ENCODE measurements at regions not wholly inside any gene's neighbourhood (a gene's known extent, or its start where the extent isn't known, plus 50 kb on each side); places are given as distances from the start of the nearest gene placed in this dataset.

GRCh38 chr3:168616915-168617314, 521.2 kb upstream of the GOLIM4 start:
- H3K9ac ChIP-seq (ENCODE audit: low read length): no peak overlapping the region
- no peaks in the 10 kb centered on the region for H3K79me2 ChIP-seq (ENCODE audit: insufficient read depth, low read length)
- no peaks in the 10 kb centered on the region for H3F3A ChIP-seq (ENCODE audit: insufficient read depth)
- H3K27ac ChIP-seq (ENCODE audit: low read depth, low read length): no peak overlapping the region
- no peaks in the 10 kb centered on the region for H3K9me2 ChIP-seq (replicated peaks; ENCODE audit: insufficient read depth, low read length)
- H3K9me3 ChIP-seq (ENCODE audit: insufficient read depth, low read length): no peaks in the 10 kb centered on the region
- no peaks in the 10 kb centered on the region for H3K27me3 ChIP-seq (ENCODE audit: low read length)
- no peaks in the 10 kb centered on the region for H4K20me1 ChIP-seq (ENCODE audit: low read depth, low read length)
- no peak for TF ChIP-seq CTCF (IDR thresholded peaks at IDR 0.05; ENCODE audit: insufficient read depth, low read length, poor library complexity, severe bottlenecking)
- TF ChIP-seq EZH2phosphoT487 (conservative IDR thresholded peaks at IDR 0.05; ENCODE audit: low read length): no peak
- no peaks in the 10 kb centered on the region for H3K36me3 ChIP-seq (ENCODE audit: low read length)
- H3K4me3 ChIP-seq (ENCODE audit: insufficient read depth, low read length, poor library complexity, severe bottlenecking): no peak overlapping the region
- H3K4me2 ChIP-seq (ENCODE audit: low read depth, low read length, poor library complexity, severe bottlenecking): no peak overlapping the region
- no peak overlapping the region for H2AFZ ChIP-seq (ENCODE audit: low read depth, low read length, severe bottlenecking)

GRCh38 chr3:168615493-168616020, 519.8 kb upstream of the GOLIM4 start:
- H3K9me2 ChIP-seq (replicated peaks; ENCODE audit: insufficient read depth, low read length): no peaks in the 10 kb centered on the region
- H3K27me3 ChIP-seq (ENCODE audit: low read length): no peaks in the 10 kb centered on the region
- H3K36me3 ChIP-seq (ENCODE audit: low read length): no peaks in the 10 kb centered on the region
- H3K27ac ChIP-seq (ENCODE audit: low read depth, low read length): no peak overlapping the region
- no peak overlapping the region for H3K4me3 ChIP-seq (ENCODE audit: insufficient read depth, low read length, poor library complexity, severe bottlenecking)
- H3K79me2 ChIP-seq (ENCODE audit: insufficient read depth, low read length): no peaks in the 10 kb centered on the region
- TF ChIP-seq CTCF (IDR thresholded peaks at IDR 0.05; ENCODE audit: insufficient read depth, low read length, poor library complexity, severe bottlenecking) (no peak), EZH2phosphoT487 (conservative IDR thresholded peaks at IDR 0.05; ENCODE audit: low read length) (no peak)
- no peak overlapping the region for H2AFZ ChIP-seq (ENCODE audit: low read depth, low read length, severe bottlenecking)
- H4K20me1 ChIP-seq (ENCODE audit: low read depth, low read length): no peaks in the 10 kb centered on the region
- no peaks in the 10 kb centered on the region for H3F3A ChIP-seq (ENCODE audit: insufficient read depth)
- no peak overlapping the region for H3K4me2 ChIP-seq (ENCODE audit: low read depth, low read length, poor library complexity, severe bottlenecking)
- no peaks in the 10 kb centered on the region for H3K9me3 ChIP-seq (ENCODE audit: insufficient read depth, low read length)
- H3K9ac ChIP-seq (ENCODE audit: low read length): no peak overlapping the region

- Histone ChIP-seq H3K9me3 (ENCODE audit: insufficient read depth, low read length) (no peaks in the 10 kb centered on the region), H2AFZ (ENCODE audit: low read depth, low read length, severe bottlenecking) (no peak overlapping the region), H3K4me3 (ENCODE audit: insufficient read depth, low read length, poor library complexity, severe bottlenecking) (no peak overlapping the region), H3K27ac (ENCODE audit: low read depth, low read length) (no peak overlapping the region), H3K4me2 (ENCODE audit: low read depth, low read length, poor library complexity, severe bottlenecking) (no peak overlapping the region), H4K20me1 (ENCODE audit: low read depth, low read length) (no peaks in the 10 kb centered on the region), H3K27me3 (ENCODE audit: low read length) (no peaks in the 10 kb centered on the region), H3K36me3 (ENCODE audit: low read length) (no peaks in the 10 kb centered on the region), H3F3A (ENCODE audit: insufficient read depth) (no peaks in the 10 kb centered on the region), H3K9ac (ENCODE audit: low read length) (no peak overlapping the region), H3K79me2 (ENCODE audit: insufficient read depth, low read length) (no peaks in the 10 kb centered on the region), H3K9me2 (replicated peaks; ENCODE audit: insufficient read depth, low read length) (no peaks in the 10 kb centered on the region)
- TF ChIP-seq EZH2phosphoT487 (conservative IDR thresholded peaks at IDR 0.05; ENCODE audit: low read length): no peak
- no peak for TF ChIP-seq CTCF (IDR thresholded peaks at IDR 0.05; ENCODE audit: insufficient read depth, low read length, poor library complexity, severe bottlenecking)
Measured at GRCh38 chr3:168613151-168613550, 517.4 kb upstream of the GOLIM4 start.
